GM19372 (cell line): ENCODE measurements at regions not wholly inside any gene's neighbourhood (a gene's known extent, or its start where the extent isn't known, plus 50 kb on each side); places are given as distances from the start of the nearest gene placed in this dataset.
"Not testable (repeated sequence)": the region's sequence is repeated elsewhere in the genome, so short reads cannot be mapped to it uniquely, and the experiment has no call there.

Source experiments
- ATAC-seq: cut with Tn5 transposase; IDR thresholded peaks from one replicate; pipeline ENCODE4 v1.9.1; 2021; ENCODE audit warnings: mild to moderate bottlenecking, low read depth, moderate library complexity; ENCODE audit not compliant: unreplicated experiment

DNA sequence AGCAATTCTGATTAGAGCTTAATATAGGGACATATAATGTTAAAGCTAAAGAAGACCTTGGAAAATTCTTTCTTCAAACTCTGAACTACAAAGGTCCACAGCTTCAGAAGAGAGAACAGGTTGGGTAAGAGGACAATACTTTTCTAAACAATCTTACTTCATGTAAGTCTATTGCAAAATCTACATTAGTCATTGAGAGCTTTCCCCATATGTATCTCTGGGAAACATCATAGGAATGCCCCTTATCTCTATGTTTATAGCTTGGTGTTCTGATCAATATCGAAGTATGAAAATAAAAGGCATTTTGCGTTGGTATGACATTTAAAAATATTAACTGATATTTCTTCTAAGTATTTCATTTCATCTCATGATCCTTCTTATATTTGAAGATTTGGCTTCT, 962.6 kb downstream of the AACS start:
- no peak for ATAC-seq

DNA sequence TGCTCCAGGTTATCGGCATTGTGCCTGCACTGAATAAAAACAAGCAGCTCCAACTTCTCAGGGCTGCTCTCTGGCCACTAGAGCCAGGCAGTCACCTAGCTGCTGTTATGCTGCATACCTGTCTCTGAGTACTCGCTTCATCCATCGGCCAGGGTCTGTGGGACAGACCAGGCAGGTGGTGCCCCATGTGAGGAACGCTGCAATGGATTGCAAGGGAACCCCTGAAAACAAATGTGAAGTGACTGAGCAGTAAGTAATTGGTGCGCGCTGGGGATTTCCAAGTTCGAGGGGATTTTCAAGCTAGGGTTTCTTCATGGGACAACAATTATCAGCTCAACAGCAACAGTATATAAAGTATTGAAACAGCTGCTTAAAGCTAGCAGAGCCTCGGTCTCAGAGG, 965.3 kb downstream of the AACS start:
- ATAC-seq = no peak

DNA sequence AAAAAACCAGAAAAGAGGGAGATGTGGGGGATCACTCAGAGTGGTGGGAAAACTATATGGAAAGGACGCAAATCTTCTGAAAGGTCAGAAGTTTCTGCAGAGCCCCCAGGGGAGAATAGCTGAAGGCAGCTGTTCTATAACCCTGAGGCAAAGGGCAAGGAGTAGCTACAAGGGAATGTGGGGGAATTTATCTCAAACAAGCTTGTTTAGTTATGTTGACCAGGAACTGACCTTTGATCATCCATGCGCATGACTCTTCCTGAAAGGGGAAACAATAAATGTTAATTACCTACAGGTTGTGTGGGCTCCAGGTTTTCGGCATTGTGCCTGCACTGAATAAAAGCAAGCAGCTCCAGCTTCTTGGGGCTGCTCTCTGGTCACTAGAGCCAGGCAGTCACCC, 968.5 kb downstream of the AACS start:
- ATAC-seq = no peak

DNA sequence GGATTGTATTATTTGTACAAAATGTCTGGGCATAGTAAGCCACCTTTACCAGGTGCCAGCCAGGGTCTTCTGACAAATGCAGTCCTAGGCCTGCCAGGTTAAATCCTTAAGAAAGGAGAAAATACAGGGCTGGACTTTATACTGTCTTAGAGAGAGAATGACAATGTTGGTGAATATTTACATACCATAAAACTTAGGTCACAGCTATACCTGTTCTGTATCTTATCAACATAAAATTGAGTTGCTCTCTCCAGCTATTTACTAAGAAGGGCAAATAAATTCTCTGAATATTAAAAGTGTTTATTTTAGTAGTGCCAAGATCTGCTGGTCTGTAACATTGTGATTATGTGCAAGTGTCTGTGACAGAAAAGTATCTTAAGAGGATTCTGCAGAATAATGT, 971.1 kb downstream of the AACS start:
- ATAC-seq = no peak

DNA sequence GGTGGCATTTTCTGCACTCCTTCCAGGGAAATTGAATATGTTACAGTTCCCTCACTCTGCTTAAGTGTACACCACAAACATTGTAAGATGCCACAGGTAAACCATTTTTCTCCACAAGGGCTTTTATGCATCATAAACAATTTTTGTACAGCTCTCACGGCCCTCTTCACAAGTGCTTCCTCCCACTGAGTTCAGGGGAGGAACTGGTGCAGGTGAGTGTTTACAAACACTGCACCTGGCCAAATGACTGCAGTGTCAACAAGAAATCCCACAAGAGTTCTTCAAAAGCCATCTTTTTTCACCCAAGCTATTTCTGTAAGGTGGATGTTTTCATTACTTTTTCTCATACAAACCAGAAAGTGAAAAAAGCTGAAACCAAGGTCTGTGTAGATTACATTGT, 973.2 kb downstream of the AACS start:
- ATAC-seq = no peak

DNA sequence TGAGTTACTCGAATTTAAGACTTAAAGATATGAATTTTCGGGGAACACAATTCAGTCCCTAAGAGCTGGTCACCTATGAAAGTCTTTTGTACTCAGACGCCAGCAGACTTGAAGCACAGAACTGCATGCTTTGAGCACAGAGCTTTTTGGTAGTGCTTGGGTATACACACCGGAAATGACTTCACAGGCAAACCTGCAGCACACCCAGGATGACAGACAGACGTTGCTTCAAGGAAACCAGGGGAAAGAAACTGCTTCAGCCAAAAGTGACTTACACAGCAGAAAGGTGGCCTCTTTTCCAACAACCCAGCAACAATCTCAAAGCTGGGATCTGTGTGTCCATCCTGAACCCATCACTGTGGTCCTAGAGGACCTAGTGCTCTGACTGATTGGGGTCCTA, 975.1 kb downstream of the AACS start:
- no peak for ATAC-seq

DNA sequence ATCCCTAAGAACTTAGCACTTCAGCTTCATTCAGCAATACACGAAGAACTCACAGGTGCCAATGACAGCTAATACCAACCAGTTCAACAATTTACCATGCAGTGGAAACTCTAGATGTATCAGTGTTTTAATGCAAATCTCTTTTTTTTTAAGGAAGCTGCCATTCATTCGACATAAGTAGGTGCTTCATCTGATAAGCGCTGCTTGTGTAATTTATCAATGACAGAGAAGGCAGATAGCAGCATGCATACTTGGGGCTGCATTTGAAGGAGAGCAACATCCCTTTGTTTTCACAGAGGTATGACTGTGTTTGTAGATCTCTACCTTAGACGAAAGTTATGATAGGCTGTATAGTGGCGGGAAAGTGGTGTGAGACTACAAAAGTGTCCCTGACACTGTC, 977.1 kb downstream of the AACS start:
- no peak for ATAC-seq

DNA sequence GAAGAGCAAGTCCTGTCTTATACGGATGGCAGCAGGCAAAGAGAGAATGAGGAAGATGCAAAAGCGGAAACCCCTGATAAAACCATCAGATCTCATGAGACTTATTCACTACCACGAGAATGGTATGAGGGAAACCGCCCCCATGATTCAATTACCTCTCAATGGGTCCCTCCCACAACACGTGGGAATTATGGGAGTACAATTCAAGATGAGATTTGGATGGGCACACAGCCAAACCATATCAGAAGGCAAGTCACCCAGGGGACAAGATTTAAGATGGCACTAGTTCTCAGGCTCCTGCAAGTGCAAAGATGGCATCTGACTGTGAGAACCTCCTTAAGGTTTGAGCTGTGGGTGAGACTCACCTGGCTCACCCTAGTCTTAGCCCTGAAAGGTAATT, 984.3 kb downstream of the AACS start:
- not testable (repeated sequence) for ATAC-seq

DNA sequence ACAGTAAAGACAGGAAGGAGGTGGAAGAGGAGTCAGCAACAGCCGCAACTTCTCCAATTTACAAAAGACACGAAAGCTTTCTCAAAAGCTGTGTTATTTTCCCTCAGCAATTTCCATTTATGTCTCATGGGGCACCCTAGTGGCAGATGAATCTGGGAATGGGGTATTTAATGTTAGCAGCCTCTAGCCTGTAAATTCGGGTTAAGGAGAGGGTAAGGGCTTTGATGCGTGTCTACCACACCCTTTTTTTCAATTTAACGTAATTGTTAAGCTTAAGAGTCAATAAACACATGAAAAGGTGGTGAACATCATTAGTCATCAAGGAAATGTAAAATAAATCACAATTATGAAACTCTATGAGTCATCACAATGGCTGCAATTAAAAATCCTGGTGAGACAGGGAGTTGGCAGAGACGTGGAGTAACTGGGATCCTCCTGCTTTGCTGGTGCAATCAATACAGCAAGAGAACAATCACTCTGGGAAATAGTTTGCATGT, 986.4 kb downstream of the AACS start:
- no peak for ATAC-seq

DNA sequence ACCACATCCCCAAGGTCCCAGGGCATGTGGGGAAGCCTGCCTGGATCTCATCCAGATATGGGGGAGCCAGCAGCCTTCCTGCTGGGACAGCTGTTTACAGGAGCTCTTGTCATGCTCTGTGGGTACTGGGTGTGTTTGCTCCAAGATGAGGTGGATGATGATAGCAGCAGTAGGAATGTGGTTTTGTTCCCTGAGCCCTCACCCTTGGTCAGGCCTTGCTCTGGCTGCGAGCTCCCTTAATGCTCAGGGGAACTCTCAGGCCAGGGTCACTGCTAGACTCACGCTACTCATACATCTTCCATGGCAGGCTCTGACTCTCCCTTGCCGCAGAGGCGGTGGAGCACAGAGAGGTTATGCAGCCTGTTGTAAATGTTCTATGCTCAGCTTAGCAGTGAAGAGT, 990.3 kb downstream of the AACS start:
- ATAC-seq = no peak

DNA sequence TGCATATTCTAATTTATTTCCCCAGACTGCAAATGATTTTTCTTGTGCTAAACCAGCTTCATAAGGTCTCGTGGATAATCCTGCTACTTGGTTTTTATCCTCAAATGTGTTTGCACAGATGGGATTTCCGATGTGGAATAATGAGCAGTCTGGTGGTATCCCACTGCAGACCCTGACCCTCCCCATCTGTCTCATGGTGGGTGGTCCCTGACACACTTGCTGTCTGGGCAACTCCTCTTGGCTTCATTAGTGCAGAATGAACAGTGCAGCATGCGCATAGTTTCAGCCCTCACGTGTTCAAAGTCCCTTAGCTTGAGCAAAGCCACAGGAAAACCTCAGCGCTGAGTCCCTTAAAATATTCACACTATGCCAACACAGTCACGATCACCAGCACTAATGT, 996.5 kb downstream of the AACS start:
- ATAC-seq = no peak

DNA sequence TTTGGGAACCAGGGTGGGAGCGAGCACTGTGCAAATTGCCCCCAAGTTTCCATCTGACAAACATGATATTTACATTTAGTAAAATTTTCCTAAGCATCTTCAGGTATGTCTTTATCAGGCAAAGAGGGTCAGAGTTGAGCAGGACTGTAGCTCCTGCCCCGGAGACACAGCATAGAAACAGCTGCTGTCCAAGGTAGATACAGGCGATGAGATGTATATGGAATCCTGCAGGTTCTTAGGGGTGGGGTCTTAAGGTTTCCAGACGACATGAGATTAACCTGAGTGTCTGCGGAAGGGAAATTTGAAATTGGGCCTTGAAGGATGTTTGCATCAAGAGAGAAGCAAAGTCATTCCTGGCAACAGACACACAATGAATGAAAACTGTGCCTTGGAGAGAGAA, 998.8 kb downstream of the AACS start:
- no peak for ATAC-seq

DNA sequence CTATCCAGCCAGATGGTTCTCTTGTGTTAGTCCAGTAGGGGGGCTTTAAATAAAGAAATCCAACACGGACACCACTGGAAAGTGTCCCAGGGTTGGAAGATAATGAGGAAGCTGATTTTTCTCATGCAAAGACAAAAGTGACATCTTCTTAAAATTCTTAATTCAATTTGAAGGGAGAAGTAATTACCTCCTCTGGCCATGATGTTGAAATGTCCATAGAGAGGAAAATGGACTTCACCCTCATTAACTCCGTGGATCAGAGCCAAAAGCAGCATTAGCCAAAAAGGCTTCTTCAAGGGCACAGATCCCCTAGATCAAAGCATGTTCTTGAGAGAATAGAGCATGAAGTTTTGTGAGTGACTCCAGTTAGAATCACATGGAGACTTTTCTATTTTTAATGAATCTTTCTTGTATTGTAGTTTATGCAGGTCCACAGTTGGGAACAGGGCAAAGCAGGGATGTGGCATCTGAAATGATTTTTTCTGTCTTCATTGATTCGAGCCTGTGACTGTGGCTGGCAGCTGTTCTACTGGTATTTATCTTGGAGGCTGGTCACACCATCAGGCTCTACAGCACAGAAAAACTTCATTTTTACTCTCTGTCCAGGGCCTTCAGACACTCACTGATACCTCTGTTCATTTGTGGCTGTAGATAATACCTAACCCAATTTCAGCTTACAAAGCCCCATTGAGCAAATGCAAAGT, 1002.5 kb downstream of the AACS start:
- ATAC-seq = no peak

DNA sequence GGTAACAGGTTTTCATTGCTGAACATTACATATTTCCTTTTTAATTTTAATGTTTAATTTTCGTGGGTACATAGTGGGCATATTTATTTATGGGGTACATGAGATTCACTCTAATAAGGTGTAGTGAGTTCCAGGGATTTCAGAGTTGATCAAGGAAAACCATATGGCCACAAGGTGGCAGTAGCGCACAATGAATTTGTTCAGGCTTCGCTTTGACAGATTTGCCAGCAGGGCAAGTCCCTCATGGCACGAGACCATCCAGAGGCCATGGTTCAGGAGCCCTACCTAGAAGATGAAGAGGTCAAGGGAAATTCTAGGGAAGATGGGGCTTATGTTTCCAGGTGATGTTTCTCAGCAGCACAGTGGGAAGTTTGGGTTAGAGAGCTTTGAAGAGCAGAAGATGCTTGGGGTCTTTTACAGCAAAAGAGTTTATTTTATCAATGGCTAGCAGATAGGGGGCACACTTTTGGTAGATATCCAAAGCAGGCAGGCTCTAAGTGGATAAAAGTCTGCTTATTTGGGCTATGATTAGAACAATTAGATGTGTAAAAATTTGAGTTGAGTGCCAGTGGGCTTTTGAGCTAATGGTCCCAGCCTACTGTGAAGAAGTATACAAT, 1004.4 kb downstream of the AACS start:
- ATAC-seq = no peak

DNA sequence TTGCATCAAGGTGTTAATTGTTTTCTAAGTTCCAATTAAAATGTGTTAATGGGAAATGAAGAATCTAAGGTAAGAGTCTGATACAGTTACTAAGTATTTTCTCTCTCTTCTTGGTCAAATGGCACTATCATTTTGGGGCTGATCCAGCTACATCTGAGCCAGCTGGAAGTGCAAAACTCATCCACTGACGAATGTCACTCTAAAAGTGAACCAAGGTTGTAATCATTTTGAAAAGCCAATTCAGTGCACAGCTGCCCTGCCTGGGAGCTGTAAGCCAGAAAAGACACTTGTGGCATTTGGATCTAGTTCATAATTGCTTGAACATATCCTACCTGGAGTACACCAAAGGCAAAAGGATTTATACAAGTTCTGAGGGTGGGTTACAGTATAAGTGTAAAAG, 1011.3 kb downstream of the AACS start:
- no peak for ATAC-seq

DNA sequence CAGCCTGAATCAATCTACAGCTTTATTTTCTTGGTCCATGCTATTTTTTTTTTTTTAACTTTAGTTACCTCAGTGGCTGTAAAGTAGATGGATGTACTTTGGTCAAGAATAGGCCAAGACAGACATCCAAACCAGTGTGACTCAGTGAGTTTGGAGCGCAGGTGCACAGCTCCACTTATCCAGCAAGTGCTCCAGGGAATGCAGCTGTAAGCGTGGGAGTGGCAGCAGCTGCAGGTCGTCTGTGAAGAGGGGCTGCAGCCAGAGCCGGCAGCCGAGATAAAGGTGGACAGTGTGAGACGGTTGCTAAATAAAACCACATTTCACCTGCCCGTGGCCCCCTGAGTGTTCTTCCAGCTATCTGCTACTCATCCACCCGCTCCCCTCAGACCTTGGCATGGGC, 1018.7 kb downstream of the AACS start:
- no peak for ATAC-seq

DNA sequence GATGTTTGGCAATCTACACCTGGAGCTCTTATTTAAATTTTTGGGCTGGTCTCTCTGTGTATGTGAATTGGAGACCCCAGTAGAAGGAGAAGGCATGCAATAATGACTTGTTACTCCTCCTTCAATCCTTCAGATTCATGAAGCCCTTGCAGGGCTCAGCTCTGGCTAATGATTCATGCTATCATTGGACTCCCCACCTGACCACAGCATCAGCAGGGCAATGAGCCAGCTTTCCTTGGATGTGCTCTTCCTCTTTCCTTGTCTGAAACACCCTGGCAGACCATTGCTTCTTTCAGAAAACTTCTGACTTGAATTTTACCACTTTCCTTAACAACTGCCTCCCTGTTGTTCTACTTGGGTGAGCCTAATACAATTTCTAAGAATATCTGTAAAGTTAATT, 1019.2 kb downstream of the AACS start:
- no peak for ATAC-seq

DNA sequence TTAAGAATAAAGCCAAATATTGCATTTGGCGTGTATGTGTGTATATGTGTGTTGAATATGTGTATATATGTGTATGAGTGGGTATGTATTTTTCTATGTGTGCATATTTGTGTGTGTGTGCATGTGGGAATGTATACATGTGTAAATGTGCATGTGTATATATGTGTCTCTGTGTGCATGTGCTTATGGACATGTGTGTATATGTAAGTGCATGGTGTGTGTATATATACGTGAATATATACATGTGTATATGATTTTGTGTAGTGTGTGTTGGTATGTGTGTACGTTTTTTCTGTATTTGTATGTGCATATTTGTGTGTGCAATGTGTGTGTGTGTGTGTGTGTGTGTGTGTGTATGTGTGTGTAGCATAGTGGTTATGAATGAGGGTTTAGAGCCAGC, 1021.0 kb downstream of the AACS start:
- ATAC-seq = no peak

DNA sequence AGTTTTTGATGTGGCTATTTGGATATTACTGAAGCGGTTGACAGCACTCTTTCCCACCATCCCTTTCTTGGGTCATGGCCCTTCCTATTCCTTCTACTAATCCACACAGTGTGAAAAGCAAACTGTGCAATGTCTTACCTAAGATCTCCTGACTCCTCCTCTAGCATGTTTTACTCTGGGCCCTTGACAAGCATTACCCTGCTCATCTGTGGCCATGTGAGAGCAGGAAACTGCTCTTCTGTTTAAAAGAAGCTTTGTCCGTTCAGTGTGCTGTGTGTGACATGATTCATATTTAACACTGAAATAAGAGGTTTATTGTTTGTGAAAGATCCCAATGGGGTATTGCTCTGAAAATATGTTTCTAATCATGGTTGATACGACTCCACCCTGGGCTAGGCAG, 1022.5 kb downstream of the AACS start:
- no peak for ATAC-seq

DNA sequence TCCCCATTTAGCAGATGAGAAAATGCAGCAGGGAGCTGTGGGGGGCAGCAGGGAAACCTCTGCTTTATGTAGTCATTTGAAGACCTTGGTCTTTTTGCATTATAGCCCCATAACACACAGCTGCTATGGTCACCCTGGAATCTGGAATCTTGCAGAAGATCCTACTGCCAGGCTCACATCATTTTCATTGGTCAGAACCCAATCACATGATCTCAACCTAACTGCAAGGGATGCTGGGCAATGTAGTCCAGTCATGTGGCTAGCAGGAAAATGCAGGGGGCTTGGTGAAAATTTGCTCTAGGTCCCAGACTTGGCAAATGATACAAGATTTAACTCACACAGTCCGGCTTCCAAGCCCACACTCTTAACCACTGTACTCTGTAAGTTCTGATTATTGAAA, 1028.7 kb downstream of the AACS start:
- ATAC-seq = no peak

DNA sequence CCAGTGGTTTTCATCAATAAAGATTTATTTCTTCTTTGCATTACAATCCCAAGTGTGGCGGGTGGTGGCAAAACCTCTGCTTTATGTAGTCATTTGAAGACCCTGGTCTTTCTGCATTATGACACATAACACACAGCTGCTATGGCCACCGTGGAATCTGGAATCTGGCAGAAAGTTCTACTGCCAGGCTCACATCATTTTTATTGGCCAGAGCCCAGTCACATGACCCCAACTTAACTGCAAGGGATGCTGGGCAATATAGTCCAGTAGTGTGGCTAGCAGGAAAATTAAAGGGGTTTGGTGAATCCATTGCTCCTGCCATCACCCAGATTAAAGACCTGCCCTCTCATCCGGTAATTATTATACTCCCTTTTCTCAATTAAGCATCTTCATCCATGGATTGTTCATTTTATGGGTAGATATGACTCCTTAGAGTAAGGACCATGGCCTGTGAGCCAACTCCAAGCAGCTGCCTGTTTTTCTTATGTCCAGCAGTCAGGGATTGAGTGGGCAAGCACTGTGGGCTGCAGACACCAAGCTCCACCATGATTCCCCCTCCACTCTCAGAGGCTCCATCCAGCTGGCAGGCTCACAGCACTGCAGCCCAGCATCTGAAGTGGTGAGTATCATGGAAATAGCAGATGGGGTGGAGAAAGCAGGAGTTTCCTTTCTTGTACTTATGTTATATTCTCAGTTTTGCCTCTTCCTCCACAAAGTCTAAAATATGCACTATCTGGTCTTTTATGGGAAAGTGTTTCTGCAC, 1030.7 kb downstream of the AACS start:
- ATAC-seq = no peak

DNA sequence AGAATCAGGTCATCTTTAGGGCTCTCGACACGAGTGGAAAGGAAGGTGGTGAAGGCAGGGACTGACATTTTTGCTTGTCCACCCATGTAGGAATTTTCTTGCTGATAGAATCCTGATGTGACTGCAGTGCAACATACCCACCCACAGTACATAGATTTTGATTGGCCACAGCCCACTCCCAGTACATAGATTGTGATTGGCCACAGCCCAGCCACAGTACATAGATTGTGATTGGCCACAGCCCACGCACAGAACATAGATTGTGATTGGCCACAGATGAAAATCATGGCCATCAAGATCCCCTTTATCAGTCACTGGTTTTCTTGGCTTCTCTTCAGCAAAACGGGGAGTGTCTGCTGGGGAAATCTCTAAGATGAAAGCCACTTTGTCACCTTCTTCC, 1041.5 kb downstream of the AACS start:
- no peak for ATAC-seq
